ENCODE measurements at regions not wholly inside any gene's neighbourhood (a gene's known extent, or its start where the extent isn't known, plus 50 kb on each side); places are given as distances from the start of the nearest gene placed in this dataset.

GRCh38 chr9:682633-683508 is 158.6 kb upstream of the DMRT1 start (continued):
- TF ChIP-seq, protein P1, sequence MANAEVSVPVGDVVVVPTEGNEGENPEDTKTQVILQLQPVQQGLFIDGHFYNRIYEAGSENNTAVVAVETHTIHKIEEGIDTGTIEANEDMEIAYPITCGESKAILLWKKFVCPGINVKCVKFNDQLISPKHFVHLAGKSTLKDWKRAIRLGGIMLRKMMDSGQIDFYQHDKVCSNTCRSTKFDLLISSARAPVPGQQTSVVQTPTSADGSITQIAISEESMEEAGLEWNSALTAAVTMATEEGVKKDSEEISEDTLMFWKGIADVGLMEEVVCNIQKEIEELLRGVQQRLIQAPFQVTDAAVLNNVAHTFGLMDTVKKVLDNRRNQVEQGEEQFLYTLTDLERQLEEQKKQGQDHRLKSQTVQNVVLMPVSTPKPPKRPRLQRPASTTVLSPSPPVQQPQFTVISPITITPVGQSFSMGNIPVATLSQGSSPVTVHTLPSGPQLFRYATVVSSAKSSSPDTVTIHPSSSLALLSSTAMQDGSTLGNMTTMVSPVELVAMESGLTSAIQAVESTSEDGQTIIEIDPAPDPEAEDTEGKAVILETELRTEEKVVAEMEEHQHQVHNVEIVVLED (CRISPR knock-in tag; IDR thresholded peaks at IDR 0.05; ENCODE audit: borderline replicate concordance), result 0 out of 2 replicates have a peak, but pooled peaks have one; percentile 38
- TF ChIP-seq ZNF263 (CRISPR knock-in tag; IDR thresholded peaks at IDR 0.05) (no peak), JUNB (CRISPR knock-in tag; IDR thresholded peaks at IDR 0.05; ENCODE audit: borderline replicate concordance) (no peak; the same call in 1 of the 2 replicates), MAFF (IDR thresholded peaks at IDR 0.05; ENCODE audit: low read depth, low read length) (peak; percentile 23; the same call in 1 of the 2 replicates), ZNF572 (CRISPR knock-in tag; IDR thresholded peaks at IDR 0.05) (no peak), POLR2G (IDR thresholded peaks at IDR 0.05; ENCODE audit: low read depth, low read length) (peak; percentile 98), KMT2B (CRISPR knock-in tag; IDR thresholded peaks at IDR 0.05) (peak; percentile 52; the same call in 1 of the 2 replicates), ZNF569 (CRISPR knock-in tag; IDR thresholded peaks at IDR 0.05; ENCODE audit: borderline replicate concordance) (no peak), NFIB (CRISPR knock-in tag; IDR thresholded peaks at IDR 0.05; ENCODE audit: borderline replicate concordance) (no peak), POGK (CRISPR knock-in tag; conservative IDR thresholded peaks at IDR 0.05) (no peak), BRCA1 (CRISPR knock-in tag; IDR thresholded peaks at IDR 0.05) (no peak), ZNF281 (CRISPR knock-in tag; IDR thresholded peaks at IDR 0.05; ENCODE audit: borderline replicate concordance) (peak; percentile 63; the same call in 1 of the 2 replicates), MATR3 (CRISPR knock-in tag; IDR thresholded peaks at IDR 0.05) (no peak), TGIF2 (CRISPR knock-in tag; IDR thresholded peaks at IDR 0.05) (peak; percentile 27; the same call in 1 of the 2 replicates), SMAD1 (CRISPR knock-in tag; IDR thresholded peaks at IDR 0.05; ENCODE audit: borderline replicate concordance, low read depth) (no peak), ZMYM2 (CRISPR knock-in tag; IDR thresholded peaks at IDR 0.05) (no peak), ZNF33B (CRISPR knock-in tag; IDR thresholded peaks at IDR 0.05) (peak; percentile 54; the same call in 1 of the 2 replicates), CHD4 (IDR thresholded peaks at IDR 0.05; ENCODE audit: borderline replicate concordance, low read length) (no peak), PCBP1 (IDR thresholded peaks at IDR 0.05; ENCODE audit: borderline replicate concordance, low read depth, low read length) (no peak), SRSF9 (IDR thresholded peaks at IDR 0.05; ENCODE audit: borderline replicate concordance, insufficient read depth, low read depth, low read length, poor library complexity, severe bottlenecking) (no peak)
- TF ChIP-seq, protein P2, sequence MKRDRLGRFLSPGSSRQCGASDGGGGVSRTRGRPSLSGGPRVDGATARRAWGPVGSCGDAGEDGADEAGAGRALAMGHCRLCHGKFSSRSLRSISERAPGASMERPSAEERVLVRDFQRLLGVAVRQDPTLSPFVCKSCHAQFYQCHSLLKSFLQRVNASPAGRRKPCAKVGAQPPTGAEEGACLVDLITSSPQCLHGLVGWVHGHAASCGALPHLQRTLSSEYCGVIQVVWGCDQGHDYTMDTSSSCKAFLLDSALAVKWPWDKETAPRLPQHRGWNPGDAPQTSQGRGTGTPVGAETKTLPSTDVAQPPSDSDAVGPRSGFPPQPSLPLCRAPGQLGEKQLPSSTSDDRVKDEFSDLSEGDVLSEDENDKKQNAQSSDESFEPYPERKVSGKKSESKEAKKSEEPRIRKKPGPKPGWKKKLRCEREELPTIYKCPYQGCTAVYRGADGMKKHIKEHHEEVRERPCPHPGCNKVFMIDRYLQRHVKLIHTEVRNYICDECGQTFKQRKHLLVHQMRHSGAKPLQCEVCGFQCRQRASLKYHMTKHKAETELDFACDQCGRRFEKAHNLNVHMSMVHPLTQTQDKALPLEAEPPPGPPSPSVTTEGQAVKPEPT (CRISPR knock-in tag; IDR thresholded peaks at IDR 0.05; ENCODE audit: low read depth), result peak; percentile 86; the same call in 1 of the 2 replicates

Data from HepG2 (cell line).